GM18870 (cell line): ENCODE measurements at regions not wholly inside any gene's neighbourhood (a gene's known extent, or its start where the extent isn't known, plus 50 kb on each side); places are given as distances from the start of the nearest gene placed in this dataset.

ENCODE experiments used
- ATAC-seq: cut with Tn5 transposase; IDR thresholded peaks from one replicate; pipeline ENCODE4 v1.9.1; 2021; ENCODE audit warnings: moderate library complexity; ENCODE audit not compliant: unreplicated experiment

- no peak for ATAC-seq
Measured at GRCh38 chr22:34971456-34971855, 94.5 kb upstream of the ISX start.

- no peak for ATAC-seq
Measured at GRCh38 chr22:34972191-34972897, 93.6 kb upstream of the ISX start.

GRCh38 chr22:34973016-34973415, 92.9 kb upstream of the ISX start:
- ATAC-seq: no peak

- ATAC-seq: no peak
Measured at GRCh38 chr22:34973926-34974325, 92.0 kb upstream of the ISX start.

GRCh38 chr22:34975721-34976120, 90.2 kb upstream of the ISX start:
- ATAC-seq: no peak

DNA sequence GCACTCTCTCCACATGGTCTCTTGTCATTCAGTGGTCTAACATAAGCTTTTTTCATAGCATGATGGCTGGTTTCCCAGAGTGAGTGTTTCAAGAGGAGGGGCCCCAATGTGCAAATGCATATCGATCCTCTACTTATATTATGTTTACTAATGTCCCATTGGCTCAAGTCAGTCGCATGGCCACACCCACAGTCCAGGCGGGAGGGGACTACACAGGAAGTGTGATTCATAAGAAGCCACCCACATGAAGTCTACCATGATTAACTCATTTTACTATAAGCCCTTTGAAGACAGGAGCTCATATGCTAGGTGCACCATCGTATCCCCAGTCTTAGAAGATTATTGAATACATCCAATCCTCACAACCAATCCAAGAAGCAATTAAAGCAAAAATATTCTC, 89.5 kb upstream of the ISX start:
- ATAC-seq: no peak

GRCh38 chr22:34976886-34977285, 89.1 kb upstream of the ISX start:
- ATAC-seq: no peak

GRCh38 chr22:34986523-34986922, 79.4 kb upstream of the ISX start:
- no peak for ATAC-seq

GRCh38 chr22:34992672-34993071, 73.3 kb upstream of the ISX start:
- ATAC-seq: no peak

DNA sequence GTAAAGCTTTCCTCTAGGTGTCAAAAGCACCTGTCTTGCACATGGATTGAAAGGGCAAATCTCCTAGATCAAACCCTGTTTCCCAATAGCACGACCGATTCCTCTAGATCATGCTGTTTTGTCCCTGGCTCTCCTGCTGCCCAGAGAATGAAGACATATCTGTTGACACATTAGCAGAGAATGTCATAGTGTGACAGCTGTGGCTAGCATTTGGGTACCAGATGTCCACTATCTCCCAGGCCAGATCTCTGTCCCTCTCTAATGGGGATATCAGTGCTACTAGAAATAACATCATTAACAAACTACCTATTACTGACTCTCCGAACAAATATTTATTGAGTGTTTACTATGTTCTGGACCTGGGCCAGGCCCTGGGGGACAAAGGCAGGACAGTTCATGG, 72.4 kb upstream of the ISX start:
- ATAC-seq: no peak

GRCh38 chr22:34997633-34998299, 68.2 kb upstream of the ISX start:
- no peak for ATAC-seq

DNA sequence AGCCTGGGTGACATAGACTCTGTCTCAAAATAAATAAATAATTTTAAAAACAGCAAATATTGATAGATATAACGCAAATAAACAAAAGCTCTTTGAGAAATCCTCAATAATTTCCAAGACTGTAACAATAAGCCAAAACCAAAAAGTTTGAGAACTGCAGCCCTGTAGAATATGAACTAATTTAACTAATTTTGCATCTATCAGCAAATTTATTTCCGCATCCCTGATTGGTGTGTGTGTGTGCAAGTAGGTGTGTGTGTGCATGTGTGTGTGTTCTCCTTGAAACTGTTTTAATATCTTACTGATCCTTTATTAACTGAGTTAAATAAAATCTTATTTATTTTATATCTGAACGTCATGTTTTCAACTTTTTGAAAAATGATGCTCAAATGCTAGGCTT, 67.0 kb upstream of the ISX start:
- ATAC-seq: no peak

DNA sequence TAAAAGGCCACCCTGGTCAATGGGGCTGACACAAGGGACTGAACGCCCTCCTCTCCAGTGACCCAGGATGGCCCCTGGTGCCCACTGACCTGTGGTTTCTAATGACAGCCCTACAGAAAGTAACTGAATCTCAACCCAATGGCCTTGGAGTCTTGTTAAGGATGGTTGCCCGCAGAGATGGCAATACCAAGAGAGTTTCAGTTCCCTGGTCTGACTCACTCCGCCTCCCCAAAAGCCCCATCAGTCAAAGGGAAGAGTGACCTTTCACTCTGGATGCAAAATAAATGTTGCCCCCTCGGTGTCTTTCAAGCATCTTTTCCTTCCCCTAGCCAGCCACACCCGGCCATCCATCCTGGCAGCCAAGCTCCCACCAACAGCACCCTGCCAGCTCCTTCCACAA, 57.7 kb upstream of the ISX start:
- ATAC-seq: no peak

GRCh38 chr22:35010543-35010942, 55.4 kb upstream of the ISX start:
- ATAC-seq: no peak

- no peak for ATAC-seq
Measured at GRCh38 chr22:35014812-35015211, 51.1 kb upstream of the ISX start.
